HCT116 (cell line): ENCODE measurements at regions not wholly inside any gene's neighbourhood (a gene's known extent, or its start where the extent isn't known, plus 50 kb on each side); places are given as distances from the start of the nearest gene placed in this dataset.

Experiments used
- ATAC-seq: fragments of 200-7000 bp; cut with Tn5 transposase; 2 replicates; pipeline ENCODE4 v1.9.1; 2020; ENCODE audit warnings: mild to moderate bottlenecking, moderate library complexity
- BruUV-seq: library from RNA; stranded (reverse); fragments of 400-500 nt; replicated peaks from 2 replicates; lab custom pipeline; 2021; lab: Mats Ljungman, UMichigan
- CTCF ChIA-PET: fragments of 300-600 bp; sonication (Branson Sonifier 250); formaldehyde crosslinking; loops from one replicate; lab custom pipeline; 2021; ENCODE audit warnings: antibody characterized with exemption; lab: Charles Lee
- POLR2A ChIA-PET: fragments of 300-600, 350-600 bp; sonication (Branson Sonifier 250); formaldehyde crosslinking; loops from one replicate; lab custom pipeline; 2021; ENCODE audit warnings: antibody characterized with exemption; lab: Charles Lee
- RAD21 ChIA-PET, 2 experiments: fragments of 300-600 bp; sonication (Branson Sonifier 250); formaldehyde crosslinking; loops; one replicate each; lab custom pipeline; 2023; ENCODE audit warnings: low total read pairs in 2 of 2; ENCODE audit not compliant: uncharacterized antibody in 2 of 2, unreplicated experiment in 2 of 2, low non-redundant PET in 1 of 2; lab: Charles Lee
- DNase-seq: peaks from one replicate; pipeline ENCODE4 v3.0.0-alpha.2; 2010; ENCODE audit warnings: low read depth, low spot score
- H2AFZ ChIP-seq: fragments of 200-600 bp; shearing (Covaris generic), sonication (generic); 2 replicates; pipeline ENCODE4 v1.6.1; 2017; ENCODE audit warnings: low read depth, mixed run types, mixed read lengths, antibody characterized with exemption, low read length; ENCODE audit not compliant: poor library complexity, severe bottlenecking
- H3K27ac ChIP-seq: 2 replicates; pipeline ENCODE4 v1.5.1; 2012; ENCODE audit warnings: low read depth, low read length
- H3K27me3 ChIP-seq: fragments of 200-600 bp; sonication (generic); 2 replicates; pipeline ENCODE4 v1.6.1; 2016; ENCODE audit warnings: mixed run types, low read length, mixed read lengths; ENCODE audit not compliant: insufficient read depth
- H3K36me3 ChIP-seq, 2 experiments: fragments of 200-500 bp in 1 of 2; fragments of 200-600 bp in 1 of 2; sonication (Bioruptor generic) in 1 of 2; sonication (generic) in 1 of 2; 2 replicates each; pipeline versions ENCODE4 v1.5.1 to v1.6.1; 2014 to 2016; ENCODE audit warnings: low read length in 2 of 2, inconsistent platforms in 1 of 2, mixed read lengths in 1 of 2, mixed run types in 1 of 2; ENCODE audit not compliant: insufficient read depth in 2 of 2, control insufficient read depth in 1 of 2
- H3K4me1 ChIP-seq, 2 experiments: fragments of 200-600 bp in 1 of 2; sonication (generic) in 1 of 2; 2 replicates each; pipeline versions ENCODE4 v1.5.1 to v1.6.1; 2012 to 2017; ENCODE audit warnings: low read length in 2 of 2, inconsistent platforms in 1 of 2, mild to moderate bottlenecking in 1 of 2, mixed read lengths in 1 of 2, mixed run types in 1 of 2, moderate library complexity in 1 of 2; ENCODE audit not compliant: insufficient read depth in 2 of 2, control insufficient read depth in 1 of 2
- H3K4me2 ChIP-seq: fragments of 200-600 bp; sonication (generic); 2 replicates; pipeline ENCODE4 v1.6.1; 2017; ENCODE audit warnings: mixed run types, low read length, mixed read lengths
- H3K4me3 ChIP-seq, 2 experiments: fragments of 200-600 bp in 1 of 2; sonication (generic) in 1 of 2; replicated peaks in 1 of 2; 2 replicates each; pipeline ENCODE4 v1.5.1; 2011 to 2016; ENCODE audit warnings: low read length in 2 of 2, control low read depth in 1 of 2, low read depth in 1 of 2, mild to moderate bottlenecking in 1 of 2, mixed read lengths in 1 of 2, mixed run types in 1 of 2
- H3K79me2 ChIP-seq: fragments of 200-600 bp; sonication (generic); 2 replicates; pipeline ENCODE4 v1.6.1; 2017; ENCODE audit warnings: mild to moderate bottlenecking, mixed run types, low read length, moderate library complexity, mixed read lengths; ENCODE audit not compliant: insufficient read depth
- H3K9ac ChIP-seq: fragments of 200-600 bp; sonication (generic); 2 replicates; pipeline ENCODE4 v1.6.1; 2016; ENCODE audit warnings: low read length, mixed read lengths
- H3K9me2 ChIP-seq: fragments of 200-600 bp; sonication (generic), shearing (Covaris generic); 2 replicates; pipeline ENCODE4 v1.6.1; 2017; ENCODE audit warnings: mixed run types, mild to moderate bottlenecking, moderate library complexity; ENCODE audit not compliant: insufficient read depth
- H3K9me3 ChIP-seq, 2 experiments: fragments of 200-500 bp in 1 of 2; fragments of 200-600 bp in 1 of 2; sonication (Bioruptor generic) in 1 of 2; sonication (generic) in 1 of 2; 2 replicates each; pipeline ENCODE4 v1.6.1; 2014 to 2017; ENCODE audit warnings: low read length in 2 of 2, mixed read lengths in 2 of 2, inconsistent platforms in 1 of 2, low read depth in 1 of 2, mild to moderate bottlenecking in 1 of 2, mixed run types in 1 of 2, moderate library complexity in 1 of 2; ENCODE audit not compliant: control insufficient read depth in 1 of 2, insufficient read depth in 1 of 2
- H4K20me1 ChIP-seq: fragments of 200-600 bp; sonication (generic), shearing (Covaris generic); 2 replicates; pipeline ENCODE4 v1.6.1; 2017; ENCODE audit warnings: mixed run types, mild to moderate bottlenecking, moderate library complexity; ENCODE audit not compliant: insufficient read depth
- CEBPB ChIP-seq: IDR thresholded peaks from 2 replicates; pipeline ENCODE4 v1.6.1; 2012; ENCODE audit warnings: low read depth
- EZH2phosphoT487 ChIP-seq: fragments of 200-600 bp; IDR thresholded peaks from 2 replicates; pipeline ENCODE4 v1.6.1; 2018; ENCODE audit warnings: antibody characterized with exemption, borderline replicate concordance
- FOSL1 ChIP-seq: IDR thresholded peaks from 2 replicates; pipeline ENCODE4 v1.6.1; 2012; ENCODE audit warnings: low read depth
- POLR2AphosphoS5 ChIP-seq: IDR thresholded peaks from 2 replicates; pipeline ENCODE4 v1.6.1; 2011; ENCODE audit warnings: mild to moderate bottlenecking, low read depth, low read length, moderate library complexity
- RAD21 ChIP-seq: IDR thresholded peaks from 2 replicates; pipeline ENCODE4 v1.6.1; 2012; ENCODE audit warnings: low read depth, mild to moderate bottlenecking
- SIN3A ChIP-seq: IDR thresholded peaks from 2 replicates; pipeline ENCODE4 v1.6.1; 2012; ENCODE audit warnings: low read depth
- SRF ChIP-seq: IDR thresholded peaks from 2 replicates; pipeline ENCODE4 v1.6.1; 2012; ENCODE audit warnings: low read depth
- intact Hi-C: fragments of 100-400 bp; cut with micrococcal nuclease; formaldehyde crosslinking; loops from 2 replicates; pipeline ENCODE4 v1.10.0; 2022
- TF ChIP-seq, protein P1 (sequence below): IDR thresholded peaks from 2 replicates; pipeline ENCODE4 v1.6.1; 2011; ENCODE audit warnings: mild to moderate bottlenecking, low read length, moderate library complexity; ENCODE audit not compliant: insufficient replicate concordance; ENCODE audit errors: extremely low read depth
- TF ChIP-seq, protein P2 (sequence below): IDR thresholded peaks from 2 replicates; pipeline ENCODE4 v1.6.1; 2012; ENCODE audit warnings: low read depth

DNA sequence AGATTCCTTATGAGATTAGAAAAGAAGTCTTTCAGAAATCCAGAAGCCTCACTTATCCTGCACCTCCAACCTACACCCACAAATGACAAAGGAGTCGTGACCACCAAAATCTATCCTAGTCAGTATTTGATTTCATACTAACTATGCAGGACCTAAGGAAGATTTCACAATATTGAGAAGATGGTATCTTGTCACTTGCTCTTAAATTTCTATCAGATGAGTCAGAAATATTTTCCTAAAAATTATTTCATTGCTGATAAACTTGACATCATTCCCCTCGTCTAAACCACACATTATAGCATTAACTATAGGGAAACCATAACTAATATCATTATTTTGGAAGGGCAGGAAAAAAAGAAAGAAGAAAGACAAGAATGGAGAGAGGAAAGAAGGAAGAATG is 138.0 kb upstream of the THBS1 start:
- no peaks in the 10 kb centered on the region for H3K9me2 ChIP-seq
- no TSS peak for BruUV-seq
- H3K4me3 ChIP-seq, result no peak overlapping the region
- ATAC-seq, result no peak
- CTCF ChIA-PET, result no interaction called here
- no peaks in the 10 kb centered on the region for H3K9me3 ChIP-seq
- no peak overlapping the region for H3K9ac ChIP-seq
- H3K36me3 ChIP-seq, result no peaks in the 10 kb centered on the region
- H3K4me1 ChIP-seq, result no peaks in the 10 kb centered on the region
- no peaks in the 10 kb centered on the region for H3K27me3 ChIP-seq
- no peak overlapping the region for H3K27ac ChIP-seq
- no peak overlapping the region for H3K4me2 ChIP-seq
- POLR2A ChIA-PET, result no interaction called here
- H2AFZ ChIP-seq, result no peak overlapping the region
- no peak for DNase-seq
- TF ChIP-seq RAD21, result no peak
- TF ChIP-seq, protein P1, sequence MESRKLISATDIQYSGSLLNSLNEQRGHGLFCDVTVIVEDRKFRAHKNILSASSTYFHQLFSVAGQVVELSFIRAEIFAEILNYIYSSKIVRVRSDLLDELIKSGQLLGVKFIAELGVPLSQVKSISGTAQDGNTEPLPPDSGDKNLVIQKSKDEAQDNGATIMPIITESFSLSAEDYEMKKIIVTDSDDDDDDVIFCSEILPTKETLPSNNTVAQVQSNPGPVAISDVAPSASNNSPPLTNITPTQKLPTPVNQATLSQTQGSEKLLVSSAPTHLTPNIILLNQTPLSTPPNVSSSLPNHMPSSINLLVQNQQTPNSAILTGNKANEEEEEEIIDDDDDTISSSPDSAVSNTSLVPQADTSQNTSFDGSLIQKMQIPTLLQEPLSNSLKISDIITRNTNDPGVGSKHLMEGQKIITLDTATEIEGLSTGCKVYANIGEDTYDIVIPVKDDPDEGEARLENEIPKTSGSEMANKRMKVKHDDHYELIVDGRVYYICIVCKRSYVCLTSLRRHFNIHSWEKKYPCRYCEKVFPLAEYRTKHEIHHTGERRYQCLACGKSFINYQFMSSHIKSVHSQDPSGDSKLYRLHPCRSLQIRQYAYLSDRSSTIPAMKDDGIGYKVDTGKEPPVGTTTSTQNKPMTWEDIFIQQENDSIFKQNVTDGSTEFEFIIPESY, result no peak
- intact Hi-C loops, result loop anchor here (5.0 kb wide), 1 partner anchor 134 kb away; no protein-coding TSS in a partner anchor
- no peaks in the 10 kb centered on the region for H4K20me1 ChIP-seq
- RAD21 ChIA-PET, result no interaction called here
- H3K79me2 ChIP-seq, result no peaks in the 10 kb centered on the region

DNA sequence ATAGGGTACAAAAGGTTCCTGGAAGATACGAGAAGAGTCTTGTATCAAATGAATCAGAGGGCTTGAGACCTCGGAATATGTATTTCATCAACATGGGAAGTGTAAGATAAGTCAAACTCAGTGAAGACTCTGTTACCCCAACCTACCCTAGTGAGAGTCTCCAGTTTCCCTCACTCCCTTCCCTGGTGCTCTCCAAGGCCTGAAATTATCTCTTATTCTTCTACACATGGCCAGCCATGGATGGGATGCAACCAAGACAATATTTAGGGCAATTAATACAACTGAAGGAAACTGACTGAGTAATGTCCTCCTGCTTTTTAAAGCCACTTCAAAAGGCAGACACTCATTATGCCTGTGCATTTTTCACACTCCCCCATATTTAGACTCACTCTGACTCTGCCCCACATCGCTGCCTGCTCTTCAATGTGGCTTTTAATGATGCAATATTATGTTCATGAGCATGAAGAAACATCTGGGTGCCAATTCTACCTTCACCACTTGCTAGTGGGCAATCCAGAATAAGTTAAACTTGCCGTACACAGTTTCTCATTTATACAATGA is 137.1 kb upstream of the THBS1 start:
- intact Hi-C loops, result loop anchor here (5.0 kb wide), 1 partner anchor 134 kb away; no protein-coding TSS in a partner anchor
- H4K20me1 ChIP-seq, result no peaks in the 10 kb centered on the region
- H3K27me3 ChIP-seq, result no peaks in the 10 kb centered on the region
- no peaks in the 10 kb centered on the region for H3K4me1 ChIP-seq
- no peak overlapping the region for H3K4me3 ChIP-seq
- H3K9ac ChIP-seq, result no peak overlapping the region
- no peak overlapping the region for H2AFZ ChIP-seq
- DNase-seq (no peak), ATAC-seq (no peak)
- BruUV-seq, result no TSS peak
- POLR2A ChIA-PET, result no interaction called here
- CTCF ChIA-PET, result no interaction called here
- no peak overlapping the region for H3K27ac ChIP-seq
- H3K9me2 ChIP-seq, result no peaks in the 10 kb centered on the region
- no peaks in the 10 kb centered on the region for H3K36me3 ChIP-seq
- H3K79me2 ChIP-seq, result no peaks in the 10 kb centered on the region
- H3K9me3 ChIP-seq, result no peaks in the 10 kb centered on the region
- no peak overlapping the region for H3K4me2 ChIP-seq
- RAD21 ChIA-PET, result no interaction called here
- TF ChIP-seq POLR2AphosphoS5, result no peak
- TF ChIP-seq EZH2phosphoT487, result no peak
- no peak for TF ChIP-seq SRF
- TF ChIP-seq, protein P2, sequence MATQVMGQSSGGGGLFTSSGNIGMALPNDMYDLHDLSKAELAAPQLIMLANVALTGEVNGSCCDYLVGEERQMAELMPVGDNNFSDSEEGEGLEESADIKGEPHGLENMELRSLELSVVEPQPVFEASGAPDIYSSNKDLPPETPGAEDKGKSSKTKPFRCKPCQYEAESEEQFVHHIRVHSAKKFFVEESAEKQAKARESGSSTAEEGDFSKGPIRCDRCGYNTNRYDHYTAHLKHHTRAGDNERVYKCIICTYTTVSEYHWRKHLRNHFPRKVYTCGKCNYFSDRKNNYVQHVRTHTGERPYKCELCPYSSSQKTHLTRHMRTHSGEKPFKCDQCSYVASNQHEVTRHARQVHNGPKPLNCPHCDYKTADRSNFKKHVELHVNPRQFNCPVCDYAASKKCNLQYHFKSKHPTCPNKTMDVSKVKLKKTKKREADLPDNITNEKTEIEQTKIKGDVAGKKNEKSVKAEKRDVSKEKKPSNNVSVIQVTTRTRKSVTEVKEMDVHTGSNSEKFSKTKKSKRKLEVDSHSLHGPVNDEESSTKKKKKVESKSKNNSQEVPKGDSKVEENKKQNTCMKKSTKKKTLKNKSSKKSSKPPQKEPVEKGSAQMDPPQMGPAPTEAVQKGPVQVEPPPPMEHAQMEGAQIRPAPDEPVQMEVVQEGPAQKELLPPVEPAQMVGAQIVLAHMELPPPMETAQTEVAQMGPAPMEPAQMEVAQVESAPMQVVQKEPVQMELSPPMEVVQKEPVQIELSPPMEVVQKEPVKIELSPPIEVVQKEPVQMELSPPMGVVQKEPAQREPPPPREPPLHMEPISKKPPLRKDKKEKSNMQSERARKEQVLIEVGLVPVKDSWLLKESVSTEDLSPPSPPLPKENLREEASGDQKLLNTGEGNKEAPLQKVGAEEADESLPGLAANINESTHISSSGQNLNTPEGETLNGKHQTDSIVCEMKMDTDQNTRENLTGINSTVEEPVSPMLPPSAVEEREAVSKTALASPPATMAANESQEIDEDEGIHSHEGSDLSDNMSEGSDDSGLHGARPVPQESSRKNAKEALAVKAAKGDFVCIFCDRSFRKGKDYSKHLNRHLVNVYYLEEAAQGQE, result no peak
- TF ChIP-seq CEBPB, result no peak
- TF ChIP-seq, protein P1, result no peak
- no peak for TF ChIP-seq SIN3A
- no peak for TF ChIP-seq FOSL1
